Chondrocyte (in vitro differentiated cells): ENCODE measurements at regions not wholly inside any gene's neighbourhood (a gene's known extent, or its start where the extent isn't known, plus 50 kb on each side); places are given as distances from the start of the nearest gene placed in this dataset.

Source experiments
- DNase-seq: peaks from one replicate; pipeline ENCODE4 v3.0.0; 2021; ENCODE audit warnings: mixed read lengths, low spot score
- H3K27ac Mint-ChIP-seq: one replicate; pipeline ENCODE4 v1.8.0; 2021; ENCODE audit warnings: mild to moderate bottlenecking, moderate library complexity, mixed read lengths; ENCODE audit not compliant: unreplicated experiment
- H3K27me3 Mint-ChIP-seq: 2 replicates; pipeline ENCODE4 v1.8.0; 2021; ENCODE audit warnings: low read depth, mixed read lengths
- H3K36me3 Mint-ChIP-seq: 2 replicates; pipeline ENCODE4 v1.8.0; 2021; ENCODE audit warnings: low read depth, mixed read lengths
- H3K4me1 Mint-ChIP-seq: 2 replicates; pipeline ENCODE4 v1.8.0; 2021; ENCODE audit warnings: low read depth, mild to moderate bottlenecking, mixed read lengths
- H3K4me3 Mint-ChIP-seq: one replicate; pipeline ENCODE4 v1.8.0; 2021; ENCODE audit warnings: mild to moderate bottlenecking, moderate library complexity, mixed read lengths; ENCODE audit not compliant: unreplicated experiment
- H3K9me3 Mint-ChIP-seq: 2 replicates; pipeline ENCODE4 v1.8.0; 2021; ENCODE audit warnings: low read depth, mixed read lengths
- CTCF ChIP-seq: fragments of 200-600 bp; sonication (generic); IDR thresholded peaks from 2 replicates; pipeline ENCODE4 v1.5.0; 2021; ENCODE audit warnings: antibody characterized with exemption, mild to moderate bottlenecking, moderate library complexity

GRCh38 chr4:55753856-55754255 is 65.7 kb upstream of the EXOC1L start:
- no peaks in the 10 kb centered on the region for H3K36me3 Mint-ChIP-seq
- no peak overlapping the region for H3K27ac Mint-ChIP-seq
- peaks cover 3% of the 10 kb centered on the region for H3K9me3 Mint-ChIP-seq
- peaks cover 5% of the 10 kb centered on the region for H3K4me1 Mint-ChIP-seq
- no peak overlapping the region for H3K4me3 Mint-ChIP-seq
- no peak for DNase-seq
- no peaks in the 10 kb centered on the region for H3K27me3 Mint-ChIP-seq
- no peak for TF ChIP-seq CTCF

DNA sequence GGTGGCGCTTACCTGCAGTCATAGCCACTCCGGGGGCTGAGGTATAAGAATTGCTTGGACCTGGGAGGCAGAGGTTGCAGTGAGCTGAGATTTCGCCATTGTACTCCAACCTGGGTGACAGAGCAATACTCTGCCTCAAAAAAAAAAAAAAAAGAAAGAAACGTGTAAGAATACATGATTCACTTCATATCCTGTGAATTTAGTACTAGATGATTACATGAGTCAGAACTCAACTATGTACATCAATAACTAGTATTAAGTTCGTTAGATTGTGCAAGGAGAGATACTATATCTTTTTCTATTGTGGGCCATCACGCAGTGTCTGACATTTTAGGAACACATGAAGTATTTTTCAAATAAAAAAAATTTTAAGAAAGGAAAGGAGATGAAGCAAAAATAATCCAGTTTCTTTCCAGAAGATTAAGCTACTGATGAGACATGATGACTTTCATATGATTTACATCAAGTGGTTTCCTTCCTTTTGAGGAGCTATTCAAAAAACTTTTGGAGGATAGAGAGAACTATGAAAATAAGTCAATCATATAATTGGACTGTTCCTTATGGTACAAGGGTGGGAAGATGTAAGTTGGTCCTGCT is 64.7 kb upstream of the EXOC1L start:
- TF ChIP-seq CTCF, result no peak
- peaks cover under 1% of the 10 kb centered on the region for H3K9me3 Mint-ChIP-seq
- no peak overlapping the region for H3K27ac Mint-ChIP-seq
- no peaks in the 10 kb centered on the region for H3K36me3 Mint-ChIP-seq
- no peaks in the 10 kb centered on the region for H3K27me3 Mint-ChIP-seq
- no peak for DNase-seq
- peaks cover 5% of the 10 kb centered on the region for H3K4me1 Mint-ChIP-seq
- H3K4me3 Mint-ChIP-seq, result no peak overlapping the region

- TF ChIP-seq CTCF, result no peak
- no peaks in the 10 kb centered on the region for H3K36me3 Mint-ChIP-seq
- H3K9me3 Mint-ChIP-seq, result no peaks in the 10 kb centered on the region
- no peak overlapping the region for H3K4me3 Mint-ChIP-seq
- H3K27ac Mint-ChIP-seq, result no peak overlapping the region
- H3K27me3 Mint-ChIP-seq, result no peaks in the 10 kb centered on the region
- DNase-seq, result no peak
- peaks cover 5% of the 10 kb centered on the region for H3K4me1 Mint-ChIP-seq
Measured at GRCh38 chr4:55756208-55756607, 63.4 kb upstream of the EXOC1L start.

DNA sequence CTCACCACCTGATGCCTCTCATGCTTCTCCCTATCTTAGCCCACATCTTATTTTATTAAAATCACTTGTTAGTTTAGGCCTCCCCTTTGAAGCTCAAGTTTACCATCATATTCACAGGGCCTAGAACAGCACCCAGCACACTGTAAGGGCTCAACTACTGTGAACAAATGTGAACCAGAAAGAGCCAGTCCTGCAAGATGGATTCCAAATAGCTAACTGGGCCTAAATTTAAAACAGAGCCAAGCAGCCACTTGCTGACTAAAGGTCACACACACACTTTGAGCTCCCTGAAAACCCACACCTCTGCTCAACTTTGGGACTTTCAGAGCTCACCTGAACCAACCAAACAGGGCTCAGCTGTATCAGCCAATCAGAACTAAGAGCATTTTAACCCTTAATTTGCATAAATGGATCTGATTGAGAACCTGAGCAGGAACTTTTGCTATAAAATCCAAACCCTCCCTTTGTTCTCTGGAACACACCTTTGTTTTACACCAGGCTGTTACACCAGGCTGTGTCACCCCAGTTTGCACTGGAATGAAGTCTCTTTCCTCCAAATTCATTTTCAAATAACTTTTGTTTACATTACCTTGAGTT is 62.1 kb upstream of the EXOC1L start:
- no peaks in the 10 kb centered on the region for H3K27me3 Mint-ChIP-seq
- no peak overlapping the region for H3K27ac Mint-ChIP-seq
- no peak overlapping the region for H3K4me3 Mint-ChIP-seq
- H3K9me3 Mint-ChIP-seq, result no peaks in the 10 kb centered on the region
- no peaks in the 10 kb centered on the region for H3K36me3 Mint-ChIP-seq
- DNase-seq, result no peak
- no peak for TF ChIP-seq CTCF
- H3K4me1 Mint-ChIP-seq, result peaks cover 5% of the 10 kb centered on the region

DNA sequence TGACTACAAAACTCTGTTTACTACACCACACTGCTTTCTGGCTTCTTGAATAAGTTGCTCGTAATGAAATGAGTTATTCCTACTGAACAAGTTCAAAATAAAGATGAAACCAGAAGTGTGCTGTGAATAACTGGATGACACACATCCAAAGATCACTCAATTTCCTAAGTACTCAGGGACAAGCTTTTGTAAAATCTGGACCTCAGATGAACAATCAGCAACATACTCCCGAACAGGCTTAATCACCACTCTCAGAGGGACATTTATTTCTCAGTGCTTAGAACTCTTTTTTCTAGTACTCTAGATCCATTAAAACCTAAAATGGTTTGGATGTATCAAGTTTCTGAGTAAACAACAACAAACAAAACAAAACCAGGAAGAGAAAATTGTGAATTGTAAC is 61.5 kb upstream of the EXOC1L start:
- Mint-ChIP-seq H3K27me3 (no peaks in the 10 kb centered on the region), H3K4me1 (peaks cover 10% of the 10 kb centered on the region), H3K9me3 (no peaks in the 10 kb centered on the region), H3K36me3 (no peaks in the 10 kb centered on the region), H3K27ac (no peak overlapping the region), H3K4me3 (no peak overlapping the region)
- no peak for TF ChIP-seq CTCF
- no peak for DNase-seq
